ENCODE measurements at regions not wholly inside any gene's neighbourhood (a gene's known extent, or its start where the extent isn't known, plus 50 kb on each side); places are given as distances from the start of the nearest gene placed in this dataset.

GRCh38 chrX:142095651-142096245 is 109.3 kb downstream of the MAGEC2 start:
- Mint-ChIP-seq H3K4me3 (ENCODE audit: unreplicated experiment) (no peak overlapping the region), H3K36me3 (ENCODE audit: insufficient read depth, unreplicated experiment) (no peaks in the 10 kb centered on the region), H3K9me3 (ENCODE audit: unreplicated experiment) (no peaks in the 10 kb centered on the region), H3K27me3 (ENCODE audit: insufficient read depth, unreplicated experiment) (no peaks in the 10 kb centered on the region), H3K4me1 (ENCODE audit: low read depth, unreplicated experiment) (no peaks in the 10 kb centered on the region), H3K27ac (ENCODE audit: unreplicated experiment) (no peak overlapping the region)
- BruUV-seq (replicated peaks), result no TSS peak
- ChIA-PET CTCF (no interaction called here), POLR2A (no interaction called here)
- no peaks in the 10 kb centered on the region for H3K36me3 ChIP-seq (ENCODE audit: control insufficient read depth, insufficient read depth, low read length)
- H3K27me3 ChIP-seq (replicated peaks; ENCODE audit: control insufficient read depth, insufficient read depth, low read length), result no peaks in the 10 kb centered on the region
- H3K4me1 ChIP-seq, result no peaks in the 10 kb centered on the region
- no peak overlapping the region for H3K4me3 ChIP-seq (ENCODE audit: low read depth, low read length)
- H3K9me3 ChIP-seq, result no peaks in the 10 kb centered on the region
- intact Hi-C loops (cut with micrococcal nuclease; ENCODE audit: unreplicated experiment), result no loop called here
- TF ChIP-seq CTCF (IDR thresholded peaks at IDR 0.05; ENCODE audit: insufficient read depth in 1 of 2, low read depth in 1 of 2, low read length in 1 of 2, severe bottlenecking in 1 of 2, unreplicated experiment in 1 of 2), result no peak
- DNase-seq, result no peak

- H3K4me3 ChIP-seq (ENCODE audit: low read depth, low read length), result no peak overlapping the region
- ChIA-PET CTCF (no interaction called here), POLR2A (no interaction called here)
- H3K36me3 Mint-ChIP-seq (ENCODE audit: insufficient read depth, unreplicated experiment), result no peaks in the 10 kb centered on the region
- intact Hi-C loops (cut with micrococcal nuclease; ENCODE audit: unreplicated experiment), result loop anchor here (5.0 kb wide), 1 partner anchor 812 kb away; no protein-coding TSS in a partner anchor
- no peak for TF ChIP-seq CTCF (IDR thresholded peaks at IDR 0.05; ENCODE audit: insufficient read depth in 1 of 2, low read depth in 1 of 2, low read length in 1 of 2, severe bottlenecking in 1 of 2, unreplicated experiment in 1 of 2)
- H3K9me3 Mint-ChIP-seq (ENCODE audit: unreplicated experiment), result no peaks in the 10 kb centered on the region
- no peaks in the 10 kb centered on the region for H3K4me1 Mint-ChIP-seq (ENCODE audit: low read depth, unreplicated experiment)
- DNase-seq, result no peak
- no peaks in the 10 kb centered on the region for H3K27me3 ChIP-seq (replicated peaks; ENCODE audit: control insufficient read depth, insufficient read depth, low read length)
- H3K9me3 ChIP-seq, result no peaks in the 10 kb centered on the region
- H3K4me3 Mint-ChIP-seq (ENCODE audit: unreplicated experiment), result no peak overlapping the region
- no peaks in the 10 kb centered on the region for H3K4me1 ChIP-seq
- BruUV-seq (replicated peaks), result no TSS peak
- H3K27ac Mint-ChIP-seq (ENCODE audit: unreplicated experiment), result no peak overlapping the region
- no peaks in the 10 kb centered on the region for H3K36me3 ChIP-seq (ENCODE audit: control insufficient read depth, insufficient read depth, low read length)
- H3K27me3 Mint-ChIP-seq (ENCODE audit: insufficient read depth, unreplicated experiment), result no peaks in the 10 kb centered on the region
Measured at GRCh38 chrX:142089193-142089592, 115.9 kb downstream of the MAGEC2 start.

GRCh38 chrX:142084611-142085010 is 120.5 kb downstream of the MAGEC2 start:
- TF ChIP-seq CTCF (IDR thresholded peaks at IDR 0.05; ENCODE audit: insufficient read depth in 1 of 2, low read depth in 1 of 2, low read length in 1 of 2, severe bottlenecking in 1 of 2, unreplicated experiment in 1 of 2), result no peak
- no peak overlapping the region for H3K4me3 Mint-ChIP-seq (ENCODE audit: unreplicated experiment)
- BruUV-seq (replicated peaks), result no TSS peak
- H3K27me3 Mint-ChIP-seq (ENCODE audit: insufficient read depth, unreplicated experiment), result no peaks in the 10 kb centered on the region
- H3K4me1 Mint-ChIP-seq (ENCODE audit: low read depth, unreplicated experiment), result no peaks in the 10 kb centered on the region
- ChIA-PET POLR2A (no interaction called here), CTCF (no interaction called here)
- no peak overlapping the region for H3K27ac Mint-ChIP-seq (ENCODE audit: unreplicated experiment)
- no peaks in the 10 kb centered on the region for H3K36me3 Mint-ChIP-seq (ENCODE audit: insufficient read depth, unreplicated experiment)
- intact Hi-C loops (cut with micrococcal nuclease; ENCODE audit: unreplicated experiment), result loop anchor here (5.0 kb wide), 1 partner anchor 807 kb away; no protein-coding TSS in a partner anchor
- Histone ChIP-seq H3K36me3 (ENCODE audit: control insufficient read depth, insufficient read depth, low read length) (no peaks in the 10 kb centered on the region), H3K4me1 (no peaks in the 10 kb centered on the region), H3K4me3 (ENCODE audit: low read depth, low read length) (no peak overlapping the region), H3K9me3 (no peaks in the 10 kb centered on the region), H3K27me3 (replicated peaks; ENCODE audit: control insufficient read depth, insufficient read depth, low read length) (no peaks in the 10 kb centered on the region)
- H3K9me3 Mint-ChIP-seq (ENCODE audit: unreplicated experiment), result no peaks in the 10 kb centered on the region
- DNase-seq, result no peak

Data from Caco-2 (cell line).